HUES6 (cell line): ENCODE measurements at regions not wholly inside any gene's neighbourhood (a gene's known extent, or its start where the extent isn't known, plus 50 kb on each side); places are given as distances from the start of the nearest gene placed in this dataset.
"Not testable (repeated sequence)": the region's sequence is repeated elsewhere in the genome, so short reads cannot be mapped to it uniquely, and the experiment has no call there.

ENCODE experiments used
- H3K27ac ChIP-seq: 2 replicates; pipeline ENCODE4 v1.7.0; 2013; ENCODE audit warnings: low read depth, mild to moderate bottlenecking, low read length, inconsistent platforms
- H3K27me3 ChIP-seq: 2 replicates; pipeline ENCODE4 v1.6.1; 2013; ENCODE audit warnings: low read length; ENCODE audit not compliant: control insufficient read depth, insufficient read depth
- H3K36me3 ChIP-seq: 2 replicates; pipeline ENCODE4 v1.6.1; 2013; ENCODE audit warnings: low read length; ENCODE audit not compliant: control insufficient read depth, insufficient read depth
- H3K4me1 ChIP-seq: 2 replicates; pipeline ENCODE4 v1.6.1; 2013; ENCODE audit warnings: low read length; ENCODE audit not compliant: control insufficient read depth, insufficient read depth
- H3K4me3 ChIP-seq: 2 replicates; pipeline ENCODE4 v1.5.1; 2013; ENCODE audit warnings: low read depth, low read length
- H3K9ac ChIP-seq: one replicate; pipeline ENCODE4 v1.6.1; 2013; ENCODE audit warnings: mild to moderate bottlenecking, low read length
- H3K9me3 ChIP-seq: 2 replicates; pipeline ENCODE4 v1.6.1; 2013; ENCODE audit warnings: low read depth, low read length; ENCODE audit not compliant: control insufficient read depth, insufficient read depth

DNA sequence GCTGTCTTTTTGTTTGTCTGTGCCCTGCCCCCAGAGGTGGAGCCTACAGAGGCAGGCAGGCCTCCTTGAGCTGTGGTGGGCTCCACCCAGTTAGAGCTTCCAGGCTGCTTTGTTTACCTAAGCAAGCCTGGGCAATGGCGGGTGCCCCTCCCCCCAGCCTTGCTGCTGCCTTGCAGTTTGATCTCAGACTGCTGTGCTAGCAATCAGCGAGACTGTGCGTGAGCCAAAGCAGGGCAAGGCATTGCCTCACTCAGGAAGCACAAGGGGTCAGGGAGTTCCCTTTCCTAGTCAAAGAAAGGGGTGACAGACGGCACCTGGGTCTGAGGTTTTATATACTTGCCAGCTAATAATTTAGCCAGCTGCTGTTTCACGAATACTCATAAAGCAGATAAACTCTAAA is 852.0 kb upstream of the SLITRK6 start:
- not testable (repeated sequence) for H3K4me1 ChIP-seq, H3K27me3 ChIP-seq, H3K9me3 ChIP-seq, H3K4me3 ChIP-seq, H3K9ac ChIP-seq, H3K27ac ChIP-seq, H3K36me3 ChIP-seq

DNA sequence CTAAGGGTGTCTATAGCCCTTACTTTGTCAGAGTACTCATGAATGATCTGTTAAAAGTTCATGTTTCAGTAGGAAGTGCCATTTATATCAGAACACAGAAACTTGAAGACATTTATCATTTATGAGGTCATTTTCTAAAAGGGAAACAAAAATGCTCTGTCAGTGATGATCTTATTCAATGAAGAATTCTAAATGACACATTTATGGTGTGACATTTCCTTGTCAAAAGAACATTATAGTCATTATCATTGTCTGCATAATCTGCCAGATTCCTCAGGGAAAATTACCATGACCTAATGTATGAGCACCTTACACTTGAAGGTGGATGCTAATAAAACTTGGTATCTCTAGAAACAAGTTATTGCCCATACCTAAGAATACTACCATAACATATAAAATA is 853.8 kb upstream of the SLITRK6 start:
- H3K9me3 ChIP-seq = no peaks in the 10 kb centered on the region
- H3K4me1 ChIP-seq = no peaks in the 10 kb centered on the region
- no peaks in the 10 kb centered on the region for H3K27me3 ChIP-seq
- H3K4me3 ChIP-seq = no peak overlapping the region
- no peaks in the 10 kb centered on the region for H3K36me3 ChIP-seq
- H3K27ac ChIP-seq = no peak overlapping the region
- no peak overlapping the region for H3K9ac ChIP-seq

DNA sequence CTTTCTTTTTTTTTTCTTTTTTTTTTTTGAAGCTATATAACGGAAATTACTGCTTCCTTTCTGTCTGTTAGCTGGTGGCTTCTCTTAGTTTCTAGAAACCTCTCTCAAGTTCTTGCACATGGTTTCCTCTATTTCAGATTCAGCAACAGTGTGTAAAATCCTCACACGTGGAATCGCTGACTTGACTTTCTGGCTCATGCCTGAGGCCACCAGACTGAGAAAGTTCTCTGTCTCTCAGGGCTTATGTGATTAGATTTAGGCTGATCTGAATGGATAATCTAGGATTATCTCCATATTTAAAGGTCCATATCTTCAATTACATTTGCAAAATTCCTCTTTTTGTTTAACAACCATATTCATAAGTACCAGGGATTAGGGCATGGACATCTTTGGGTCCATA is 856.3 kb upstream of the SLITRK6 start:
- no peak overlapping the region for H3K27ac ChIP-seq
- no peak overlapping the region for H3K9ac ChIP-seq
- H3K9me3 ChIP-seq = no peaks in the 10 kb centered on the region
- H3K27me3 ChIP-seq = no peaks in the 10 kb centered on the region
- H3K36me3 ChIP-seq = no peaks in the 10 kb centered on the region
- H3K4me1 ChIP-seq = no peaks in the 10 kb centered on the region
- no peak overlapping the region for H3K4me3 ChIP-seq

DNA sequence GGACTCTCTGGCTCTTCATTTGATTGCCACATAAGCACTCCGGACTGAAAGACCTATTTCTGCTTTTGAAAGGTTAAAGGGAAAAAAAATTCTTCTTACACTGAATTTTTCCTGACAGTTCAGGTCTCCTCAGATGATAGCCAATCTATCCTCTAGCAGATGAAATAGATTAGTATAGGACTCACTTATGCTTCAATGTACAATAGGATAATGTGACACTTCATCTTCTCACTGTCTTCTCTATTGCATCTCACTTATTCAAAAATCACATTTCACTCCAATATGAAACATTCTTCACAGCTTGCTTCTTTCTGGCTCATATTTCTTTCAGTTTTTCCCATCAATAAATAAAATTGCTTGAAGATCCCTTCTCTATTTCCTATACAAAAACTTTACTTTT is 860.9 kb upstream of the SLITRK6 start:
- H3K4me1 ChIP-seq = no peaks in the 10 kb centered on the region
- H3K27ac ChIP-seq = no peak overlapping the region
- H3K36me3 ChIP-seq = no peaks in the 10 kb centered on the region
- H3K4me3 ChIP-seq = no peak overlapping the region
- H3K27me3 ChIP-seq = no peaks in the 10 kb centered on the region
- no peak overlapping the region for H3K9ac ChIP-seq
- H3K9me3 ChIP-seq = peaks cover 3% of the 10 kb centered on the region; the same call in 1 of the 2 replicates

DNA sequence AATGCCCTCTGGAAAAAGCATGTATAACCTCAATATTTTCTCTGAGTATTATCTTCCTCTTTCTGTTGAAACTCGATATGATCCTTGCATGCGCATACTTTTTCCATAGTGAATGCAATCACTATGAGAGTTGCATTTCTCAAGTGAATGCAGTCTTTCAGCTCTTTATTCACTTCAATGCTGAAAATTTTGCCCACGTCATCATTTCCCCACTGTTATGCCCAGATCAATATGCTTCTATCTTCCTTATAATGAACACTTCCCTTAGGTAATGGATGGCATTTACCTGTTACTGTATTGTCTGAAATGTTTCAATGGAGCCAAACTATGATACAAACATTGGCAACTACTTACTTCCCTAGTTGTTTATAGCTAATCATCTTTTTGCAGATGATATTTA is 866.6 kb upstream of the SLITRK6 start:
- Histone ChIP-seq H3K27me3 (no peaks in the 10 kb centered on the region), H3K27ac (no peak overlapping the region), H3K4me1 (no peaks in the 10 kb centered on the region), H3K9ac (no peak overlapping the region), H3K9me3 (peaks cover 3% of the 10 kb centered on the region; the same call in 1 of the 2 replicates), H3K4me3 (no peak overlapping the region), H3K36me3 (no peaks in the 10 kb centered on the region)

GRCh38 chr13:86673931-86674431 is 874.8 kb upstream of the SLITRK6 start:
- no peak overlapping the region for H3K9ac ChIP-seq
- no peaks in the 10 kb centered on the region for H3K9me3 ChIP-seq
- no peaks in the 10 kb centered on the region for H3K27me3 ChIP-seq
- no peak overlapping the region for H3K4me3 ChIP-seq
- no peaks in the 10 kb centered on the region for H3K36me3 ChIP-seq
- H3K4me1 ChIP-seq = no peaks in the 10 kb centered on the region
- no peak overlapping the region for H3K27ac ChIP-seq

GRCh38 chr13:86681223-86681622 is 882.0 kb upstream of the SLITRK6 start:
- H3K4me1 ChIP-seq = no peaks in the 10 kb centered on the region
- H3K36me3 ChIP-seq = no peaks in the 10 kb centered on the region
- H3K9me3 ChIP-seq = no peaks in the 10 kb centered on the region
- H3K27me3 ChIP-seq = no peaks in the 10 kb centered on the region
- no peak overlapping the region for H3K4me3 ChIP-seq
- no peak overlapping the region for H3K27ac ChIP-seq
- no peak overlapping the region for H3K9ac ChIP-seq

GRCh38 chr13:86684402-86684801 is 885.2 kb upstream of the SLITRK6 start:
- H3K36me3 ChIP-seq = no peaks in the 10 kb centered on the region
- H3K27me3 ChIP-seq = no peaks in the 10 kb centered on the region
- no peaks in the 10 kb centered on the region for H3K9me3 ChIP-seq
- no peak overlapping the region for H3K27ac ChIP-seq
- no peak overlapping the region for H3K9ac ChIP-seq
- H3K4me3 ChIP-seq = no peak overlapping the region
- H3K4me1 ChIP-seq = no peaks in the 10 kb centered on the region

DNA sequence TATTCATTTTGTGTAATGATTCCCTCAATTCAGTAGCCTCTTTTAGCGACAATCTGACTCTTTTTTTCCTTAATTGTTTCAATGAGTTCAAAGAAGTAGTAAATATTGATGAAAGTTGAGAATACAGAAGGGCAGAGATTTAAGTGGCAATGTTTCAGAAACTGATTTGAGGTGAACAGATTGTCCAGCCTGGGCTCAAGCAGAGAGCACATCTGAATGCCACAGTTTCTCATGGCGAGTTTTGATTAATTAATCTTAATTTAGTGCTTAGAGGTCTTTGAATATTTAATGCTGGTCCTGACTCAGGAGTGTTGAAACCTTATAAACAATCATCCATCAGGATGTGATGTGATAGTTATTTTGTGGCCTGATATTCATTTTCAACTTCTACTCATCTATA is 890.7 kb upstream of the SLITRK6 start:
- Histone ChIP-seq H3K4me1 (no peaks in the 10 kb centered on the region), H3K36me3 (no peaks in the 10 kb centered on the region)

DNA sequence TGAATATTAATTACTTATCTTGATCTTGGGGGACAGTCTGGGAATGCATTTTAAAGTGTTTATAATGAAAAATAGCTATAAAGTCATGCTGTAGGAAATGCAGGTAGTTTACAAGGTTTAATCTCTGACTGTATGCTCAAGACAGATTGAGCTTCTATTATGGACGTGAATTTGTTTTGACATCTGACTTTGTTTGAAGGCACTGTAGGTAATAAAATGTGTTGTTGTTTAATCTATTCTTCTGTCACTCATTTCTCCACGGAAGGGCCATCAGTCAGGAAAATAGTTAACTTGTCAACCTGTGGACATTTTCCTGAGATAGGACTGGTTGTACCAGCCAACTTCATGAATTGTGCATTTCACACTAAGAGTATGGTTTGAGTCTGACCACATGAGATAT is 893.1 kb upstream of the SLITRK6 start:
- H3K27ac ChIP-seq = no peak overlapping the region
- H3K36me3 ChIP-seq = no peaks in the 10 kb centered on the region

More for the DNA sequence above, 890.7 kb upstream of the SLITRK6 start:
- Histone ChIP-seq H3K9me3 (peaks cover 4% of the 10 kb centered on the region; the same call in 1 of the 2 replicates), H3K9ac (no peak overlapping the region), H3K4me3 (no peak overlapping the region), H3K27me3 (no peaks in the 10 kb centered on the region), H3K27ac (no peak overlapping the region)

GRCh38 chr13:86710013-86710412 is 910.8 kb upstream of the SLITRK6 start:
- Histone ChIP-seq H3K27ac (no peak overlapping the region), H3K36me3 (no peaks in the 10 kb centered on the region), H3K4me1 (no peaks in the 10 kb centered on the region), H3K9me3 (no peaks in the 10 kb centered on the region), H3K27me3 (no peaks in the 10 kb centered on the region), H3K9ac (no peak overlapping the region), H3K4me3 (no peak overlapping the region)

More for the DNA sequence above, 893.1 kb upstream of the SLITRK6 start:
- H3K9ac ChIP-seq = no peak overlapping the region
- peaks cover 4% of the 10 kb centered on the region; the same call in 1 of the 2 replicates for H3K9me3 ChIP-seq
- H3K4me3 ChIP-seq = no peak overlapping the region
- H3K27me3 ChIP-seq = no peaks in the 10 kb centered on the region
- H3K4me1 ChIP-seq = no peaks in the 10 kb centered on the region

GRCh38 chr13:86710896-86711295 is 911.7 kb upstream of the SLITRK6 start:
- Histone ChIP-seq H3K9ac (no peak overlapping the region), H3K27me3 (no peaks in the 10 kb centered on the region), H3K4me3 (no peak overlapping the region), H3K27ac (no peak overlapping the region), H3K4me1 (no peaks in the 10 kb centered on the region), H3K36me3 (no peaks in the 10 kb centered on the region), H3K9me3 (no peaks in the 10 kb centered on the region)
